ENCODE measurements at regions not wholly inside any gene's neighbourhood (a gene's known extent, or its start where the extent isn't known, plus 50 kb on each side); places are given as distances from the start of the nearest gene placed in this dataset.

DNA sequence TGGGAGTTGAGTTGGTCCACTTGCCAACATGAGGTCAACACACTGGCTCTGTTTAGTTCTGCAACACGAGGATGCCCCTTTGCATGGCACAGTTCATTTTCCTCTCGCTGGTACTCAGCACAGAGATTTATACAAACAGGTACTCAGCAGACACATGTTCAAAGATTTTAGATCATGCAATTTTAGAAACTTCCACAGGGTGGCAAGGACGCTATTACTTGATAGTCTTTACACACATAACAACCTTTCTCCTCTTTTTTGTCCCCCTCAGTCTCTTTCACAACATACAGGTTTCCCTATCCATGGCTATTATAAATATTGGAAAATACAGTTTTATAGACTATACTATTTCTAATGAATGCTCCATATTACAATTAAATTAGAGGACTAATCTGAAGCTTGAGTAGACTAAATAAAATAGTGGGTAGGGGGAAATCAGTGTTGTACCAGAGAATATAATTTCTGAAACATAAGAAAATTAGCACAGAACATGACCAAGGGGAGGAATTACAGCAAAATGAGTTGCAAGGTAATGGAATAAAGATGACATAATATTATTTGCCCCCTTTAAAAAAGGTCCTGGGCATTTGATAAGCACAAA, 331.8 kb upstream of the BTBD3 start:
- DNase-seq (ENCODE audit: low read depth), result peak; percentile 19
- no peak overlapping the region for H3K4me3 ChIP-seq (ENCODE audit: low read depth, low read length)
- in situ Hi-C loops (cut with HindIII; ENCODE audit: low sequenced_read_pairs), result no loop called here
- TF ChIP-seq, protein P1, sequence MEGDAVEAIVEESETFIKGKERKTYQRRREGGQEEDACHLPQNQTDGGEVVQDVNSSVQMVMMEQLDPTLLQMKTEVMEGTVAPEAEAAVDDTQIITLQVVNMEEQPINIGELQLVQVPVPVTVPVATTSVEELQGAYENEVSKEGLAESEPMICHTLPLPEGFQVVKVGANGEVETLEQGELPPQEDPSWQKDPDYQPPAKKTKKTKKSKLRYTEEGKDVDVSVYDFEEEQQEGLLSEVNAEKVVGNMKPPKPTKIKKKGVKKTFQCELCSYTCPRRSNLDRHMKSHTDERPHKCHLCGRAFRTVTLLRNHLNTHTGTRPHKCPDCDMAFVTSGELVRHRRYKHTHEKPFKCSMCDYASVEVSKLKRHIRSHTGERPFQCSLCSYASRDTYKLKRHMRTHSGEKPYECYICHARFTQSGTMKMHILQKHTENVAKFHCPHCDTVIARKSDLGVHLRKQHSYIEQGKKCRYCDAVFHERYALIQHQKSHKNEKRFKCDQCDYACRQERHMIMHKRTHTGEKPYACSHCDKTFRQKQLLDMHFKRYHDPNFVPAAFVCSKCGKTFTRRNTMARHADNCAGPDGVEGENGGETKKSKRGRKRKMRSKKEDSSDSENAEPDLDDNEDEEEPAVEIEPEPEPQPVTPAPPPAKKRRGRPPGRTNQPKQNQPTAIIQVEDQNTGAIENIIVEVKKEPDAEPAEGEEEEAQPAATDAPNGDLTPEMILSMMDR (IDR thresholded peaks at IDR 0.05; ENCODE audit: low read depth, low read length, missing control alignments), result peak; percentile 47

DNA sequence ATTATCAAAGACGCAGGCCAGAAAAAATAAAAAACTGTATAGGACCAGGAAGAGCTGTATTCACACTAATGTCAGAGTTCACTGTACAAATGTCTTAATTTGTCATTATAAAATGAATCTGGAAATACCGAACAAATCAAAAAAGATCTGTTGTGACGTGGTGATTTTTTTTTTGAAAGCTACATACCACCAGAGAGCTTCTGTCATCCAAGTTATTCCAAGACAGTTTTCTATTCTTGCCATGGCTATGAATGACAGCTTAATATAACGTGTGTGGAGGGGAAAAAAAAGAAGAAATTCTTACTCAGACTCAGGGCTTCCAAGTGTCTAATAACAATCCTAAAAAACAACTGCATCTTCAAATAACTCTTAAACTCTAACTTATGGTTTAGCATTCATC, 328.8 kb upstream of the BTBD3 start:
- H3K4me3 ChIP-seq (ENCODE audit: low read depth, low read length), result no peak overlapping the region
- in situ Hi-C loops (cut with HindIII; ENCODE audit: low sequenced_read_pairs), result no loop called here
- DNase-seq (ENCODE audit: low read depth), result no peak
- TF ChIP-seq, protein P1 (IDR thresholded peaks at IDR 0.05; ENCODE audit: low read depth, low read length, missing control alignments), result no peak

DNA sequence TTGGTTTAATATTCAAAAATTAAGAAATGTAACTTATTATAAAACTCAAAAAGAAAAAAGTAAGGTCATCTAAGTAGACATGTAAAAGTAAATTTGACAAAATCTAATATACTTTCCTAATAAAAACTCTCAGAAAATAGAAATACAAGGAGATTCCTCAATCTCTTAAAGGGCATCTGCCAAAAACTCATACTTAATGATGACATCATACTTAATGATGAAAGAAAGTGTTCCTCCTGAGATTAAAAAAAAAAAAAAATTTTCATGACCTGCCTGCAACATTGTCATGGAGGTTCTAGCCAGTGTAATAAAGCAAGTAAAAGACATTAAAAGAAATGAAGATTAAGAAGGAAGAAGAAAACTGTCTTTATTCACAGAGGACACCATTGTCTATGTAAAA, 325.7 kb upstream of the BTBD3 start:
- TF ChIP-seq, protein P1 (IDR thresholded peaks at IDR 0.05; ENCODE audit: low read depth, low read length, missing control alignments), result no peak
- no peak for DNase-seq (ENCODE audit: low read depth)
- no peak overlapping the region for H3K4me3 ChIP-seq (ENCODE audit: low read depth, low read length)
- in situ Hi-C loops (cut with HindIII; ENCODE audit: low sequenced_read_pairs), result no loop called here

DNA sequence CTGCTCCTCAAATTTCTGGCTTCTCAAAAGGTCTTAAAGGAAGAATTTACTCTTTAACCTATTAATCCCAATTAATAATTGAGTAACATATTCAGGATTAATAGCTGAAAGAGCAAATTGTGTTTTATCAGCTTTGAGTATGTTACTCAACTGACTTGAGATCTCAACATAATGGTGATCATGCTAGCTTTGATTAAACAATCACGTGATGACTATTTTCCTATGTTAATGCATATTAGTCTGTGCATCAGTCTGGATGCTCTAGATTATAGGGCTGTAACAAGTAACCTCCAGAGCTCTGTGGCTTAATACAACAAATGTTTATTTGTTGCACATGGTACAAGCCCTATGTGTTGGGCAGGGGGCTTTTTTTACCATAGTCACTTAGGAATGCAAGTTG, 313.4 kb upstream of the BTBD3 start:
- in situ Hi-C loops (cut with HindIII; ENCODE audit: low sequenced_read_pairs), result no loop called here
- no peak overlapping the region for H3K4me3 ChIP-seq (ENCODE audit: low read depth, low read length)
- no peak for DNase-seq (ENCODE audit: low read depth)
- TF ChIP-seq, protein P1 (IDR thresholded peaks at IDR 0.05; ENCODE audit: low read depth, low read length, missing control alignments), result no peak

DNA sequence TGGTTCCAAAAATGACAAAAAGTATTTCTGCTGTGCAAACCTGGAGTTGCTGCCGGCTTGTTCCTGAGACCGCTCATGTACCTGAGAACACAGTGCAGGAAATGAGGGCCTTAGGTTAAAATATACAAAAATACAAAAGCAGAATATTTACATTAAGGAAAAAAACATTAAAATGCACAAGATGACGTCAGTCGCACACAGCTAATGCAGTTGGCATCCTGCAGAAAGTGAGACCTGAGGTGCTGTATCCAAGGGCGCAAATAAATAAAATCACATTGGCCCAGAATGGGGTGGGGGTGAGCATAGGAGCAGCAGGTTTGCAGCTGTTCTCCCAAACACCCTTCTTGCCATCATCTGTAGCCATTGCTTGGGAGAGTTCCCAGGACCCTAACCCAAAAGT, 310.6 kb upstream of the BTBD3 start:
- TF ChIP-seq, protein P1 (IDR thresholded peaks at IDR 0.05; ENCODE audit: low read depth, low read length, missing control alignments), result no peak
- no peak for DNase-seq (ENCODE audit: low read depth)
- H3K4me3 ChIP-seq (ENCODE audit: low read depth, low read length), result no peak overlapping the region
- in situ Hi-C loops (cut with HindIII; ENCODE audit: low sequenced_read_pairs), result no loop called here

DNA sequence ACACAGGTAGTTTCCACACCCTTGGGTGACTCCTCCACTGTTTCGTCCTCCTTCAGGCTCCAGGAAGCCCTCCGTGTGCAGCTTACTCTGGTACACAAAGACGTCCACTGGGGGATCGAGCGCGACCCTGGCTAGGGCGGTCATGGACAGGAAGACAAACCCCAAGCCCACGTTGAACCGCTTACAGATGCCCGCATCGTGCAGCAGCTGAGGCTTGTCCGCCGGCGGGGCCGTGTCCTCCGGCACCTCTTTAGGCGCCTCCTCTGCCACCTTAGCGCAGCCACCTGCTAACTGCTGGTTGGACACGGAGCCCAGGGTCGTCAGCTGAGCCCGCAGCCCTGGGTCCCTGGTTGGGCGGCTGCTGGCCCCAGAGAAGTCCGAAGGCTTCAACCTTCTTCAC, 309.0 kb upstream of the BTBD3 start:
- DNase-seq (ENCODE audit: low read depth), result no peak
- in situ Hi-C loops (cut with HindIII; ENCODE audit: low sequenced_read_pairs), result no loop called here
- TF ChIP-seq, protein P1 (IDR thresholded peaks at IDR 0.05; ENCODE audit: low read depth, low read length, missing control alignments), result no peak
- no peak overlapping the region for H3K4me3 ChIP-seq (ENCODE audit: low read depth, low read length)

All from astrocyte of the cerebellum (primary cell).